SK-N-SH treated with all-trans-retinoic acid at 6 μM for 48 hours (cell line): ENCODE measurements at regions not wholly inside any gene's neighbourhood (a gene's known extent, or its start where the extent isn't known, plus 50 kb on each side); places are given as distances from the start of the nearest gene placed in this dataset.

ENCODE experiments used
- ATAC-seq: fragments of 200-7000 bp; cut with Tn5 transposase; 3 replicates; pipeline ENCODE4 v1.9.1; 2020; ENCODE audit warnings: mild to moderate bottlenecking, moderate library complexity
- ARNTL ChIP-seq: fragments of 450-650 bp; formaldehyde crosslinking; IDR thresholded peaks from 2 replicates; pipeline ENCODE4 v1.5.0; 2020; ENCODE audit warnings: low read depth, mild to moderate bottlenecking, moderate library complexity, borderline replicate concordance
- BACH2 ChIP-seq: fragments of 250-450 bp; sonication (Bioruptor Pico); IDR thresholded peaks from 2 replicates; pipeline ENCODE4 v1.9.0; 2021; ENCODE audit warnings: mild to moderate bottlenecking, borderline replicate concordance
- CSDC2 ChIP-seq: fragments of 250-450 bp; sonication (Bioruptor Pico); IDR thresholded peaks from 2 replicates; pipeline ENCODE4 v1.5.0; 2020; ENCODE audit warnings: mild to moderate bottlenecking, moderate library complexity
- CSRNP3 ChIP-seq: fragments of 250-450 bp; sonication (Bioruptor Pico); IDR thresholded peaks from 2 replicates; pipeline ENCODE4 v1.5.1; 2021; ENCODE audit warnings: mild to moderate bottlenecking, moderate library complexity
- GLIS3 ChIP-seq: fragments of 250-450 bp; sonication (Bioruptor Pico); IDR thresholded peaks from 2 replicates; pipeline ENCODE4 v1.5.0; 2020; ENCODE audit warnings: mild to moderate bottlenecking, moderate library complexity
- ISL1 ChIP-seq: fragments of 250-450 bp; sonication (Bioruptor Pico); IDR thresholded peaks from 2 replicates; pipeline ENCODE4 v2.1.2; 2022; ENCODE audit warnings: mild to moderate bottlenecking, moderate library complexity
- OSR1 ChIP-seq: fragments of 250-450 bp; sonication (Bioruptor Pico); IDR thresholded peaks from 2 replicates; pipeline ENCODE4 v1.8.0; 2022; ENCODE audit warnings: moderate library complexity, mild to moderate bottlenecking, inconsistent platforms
- PATZ1 ChIP-seq: fragments of 250-450 bp; sonication (Bioruptor Pico); IDR thresholded peaks from 2 replicates; pipeline ENCODE4 v1.8.0; 2020; ENCODE audit warnings: mild to moderate bottlenecking, moderate library complexity, borderline replicate concordance
- POU6F1 ChIP-seq: fragments of 250-450 bp; sonication (Bioruptor Pico); IDR thresholded peaks from 2 replicates; pipeline ENCODE4 v1.8.0; 2021; ENCODE audit warnings: low read depth, mild to moderate bottlenecking, moderate library complexity, borderline replicate concordance
- RARB ChIP-seq: fragments of 250-450 bp; sonication (Bioruptor Pico); IDR thresholded peaks from 2 replicates; pipeline ENCODE4 v1.8.0; 2021; ENCODE audit warnings: mild to moderate bottlenecking, moderate library complexity
- SNAI2 ChIP-seq: fragments of 250-450 bp; sonication (Bioruptor Pico); IDR thresholded peaks from 2 replicates; pipeline ENCODE4 v1.5.0; 2020; ENCODE audit warnings: mild to moderate bottlenecking, moderate library complexity
- TOX ChIP-seq: fragments of 250-450 bp; sonication (Bioruptor Pico); IDR thresholded peaks from 2 replicates; pipeline ENCODE4 v1.8.0; 2021; ENCODE audit warnings: mild to moderate bottlenecking, moderate library complexity, borderline replicate concordance
- TSHZ2 ChIP-seq: fragments of 250-450 bp; sonication (Bioruptor Pico); IDR thresholded peaks from 2 replicates; pipeline ENCODE4 v1.5.0; 2020; ENCODE audit warnings: mild to moderate bottlenecking, moderate library complexity
- ZC3H10 ChIP-seq: fragments of 250-450 bp; sonication (Bioruptor Pico); IDR thresholded peaks from 2 replicates; pipeline ENCODE4 v1.5.1; 2021; ENCODE audit warnings: mild to moderate bottlenecking, moderate library complexity
- ZFP3 ChIP-seq: fragments of 250-450 bp; sonication (Bioruptor Pico); IDR thresholded peaks from 2 replicates; pipeline ENCODE4 v1.5.0; 2020; ENCODE audit warnings: mild to moderate bottlenecking, moderate library complexity
- ZNF565 ChIP-seq: fragments of 450-650 bp; formaldehyde crosslinking; conservative IDR thresholded peaks from 2 replicates; pipeline ENCODE4 v1.5.0; 2020; ENCODE audit warnings: low read depth, mild to moderate bottlenecking, moderate library complexity
- ZNF70 ChIP-seq: fragments of 450-650 bp; formaldehyde crosslinking; IDR thresholded peaks from 2 replicates; pipeline ENCODE4 v1.5.0; 2020; ENCODE audit warnings: mild to moderate bottlenecking, moderate library complexity
- ZNF8 ChIP-seq: fragments of 450-650 bp; formaldehyde crosslinking; IDR thresholded peaks from 2 replicates; pipeline ENCODE4 v1.5.0; 2020; ENCODE audit warnings: mild to moderate bottlenecking, moderate library complexity

DNA sequence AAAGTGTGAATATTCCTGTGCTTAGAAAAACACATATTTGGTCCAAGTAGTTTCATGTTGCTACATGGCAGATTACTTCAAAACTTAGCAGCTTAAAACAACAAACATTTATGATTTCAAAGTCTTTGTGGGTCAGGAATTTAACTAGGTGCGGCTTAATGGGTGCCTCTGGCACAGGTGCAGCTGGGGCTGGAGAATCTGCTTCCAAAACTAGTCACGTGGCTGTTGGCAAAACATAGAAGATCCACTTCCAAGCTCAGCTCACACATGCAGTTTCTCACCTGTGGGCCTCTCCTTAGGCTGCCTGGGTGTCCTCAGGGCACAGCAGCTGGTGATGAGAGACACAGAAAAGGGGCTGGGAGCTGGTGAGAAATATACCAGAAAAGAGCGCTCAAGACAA is 263.4 kb downstream of the TTLL7 start:
- no peak for ATAC-seq
- no peak for TF ChIP-seq TOX (CRISPR knock-in tag)
- TF ChIP-seq ISL1 (CRISPR knock-in tag): no peak
- no peak for TF ChIP-seq CSRNP3 (CRISPR knock-in tag)
- TF ChIP-seq ARNTL (CRISPR knock-in tag): no peak
- TF ChIP-seq ZNF565 (CRISPR knock-in tag): no peak
- TF ChIP-seq, all 23 proteins: peak for 0

DNA sequence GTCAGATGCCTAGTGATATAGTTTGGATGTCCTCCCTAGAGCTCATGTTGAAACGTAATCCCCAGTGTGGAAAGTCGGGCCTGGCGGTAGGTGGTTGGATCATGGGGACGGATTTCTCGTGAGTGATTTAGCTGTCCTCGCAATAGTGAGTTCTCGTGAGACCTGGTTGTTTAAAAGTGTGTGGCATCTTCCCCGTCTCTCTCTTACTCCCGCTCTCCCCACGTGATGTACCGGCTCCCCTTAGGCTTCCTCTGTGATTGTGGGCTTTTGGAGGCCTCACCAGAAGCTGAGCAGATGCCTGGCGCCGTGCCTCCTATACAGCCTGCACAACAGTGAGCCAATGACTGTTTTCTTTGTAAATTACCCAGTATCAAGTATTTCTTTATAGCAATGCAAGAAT is 264.5 kb downstream of the TTLL7 start:
- no peak for ATAC-seq

GRCh38 chr1:83725735-83726360 is 273.1 kb downstream of the TTLL7 start:
- ATAC-seq: no peak
- TF ChIP-seq CSRNP3 (CRISPR knock-in tag) (no peak), RARB (CRISPR knock-in tag) (no peak), ARNTL (CRISPR knock-in tag) (no peak), TSHZ2 (CRISPR knock-in tag) (no peak), ZNF8 (CRISPR knock-in tag) (no peak), POU6F1 (no peak), ZFP3 (no peak)
- TF ChIP-seq, all 23 proteins: peak for 0

More for the DNA sequence above, 264.5 kb downstream of the TTLL7 start:
- TF ChIP-seq ZC3H10 (CRISPR knock-in tag) (no peak), CSRNP3 (CRISPR knock-in tag) (no peak), ZFP3 (no peak), ZNF70 (no peak), TOX (CRISPR knock-in tag) (no peak)

GRCh38 chr1:83718338-83718737 is 280.6 kb downstream of the TTLL7 start:
- no peak for ATAC-seq
- no peak for TF ChIP-seq CSDC2 (CRISPR knock-in tag)
- no peak for TF ChIP-seq BACH2 (CRISPR knock-in tag)
- no peak for TF ChIP-seq GLIS3 (CRISPR knock-in tag)
- no peak for TF ChIP-seq TOX (CRISPR knock-in tag)
- no peak for TF ChIP-seq PATZ1 (CRISPR knock-in tag)
- no peak for TF ChIP-seq CSRNP3 (CRISPR knock-in tag)
- TF ChIP-seq ISL1 (CRISPR knock-in tag): no peak
- TF ChIP-seq RARB (CRISPR knock-in tag): no peak
- TF ChIP-seq TSHZ2 (CRISPR knock-in tag): no peak
- TF ChIP-seq ZNF565 (CRISPR knock-in tag): no peak
- no peak for TF ChIP-seq OSR1 (CRISPR knock-in tag)
- no peak for TF ChIP-seq ZFP3
- TF ChIP-seq SNAI2: no peak
- TF ChIP-seq ZNF70: no peak
